ENCODE measurements at regions not wholly inside any gene's neighbourhood (a gene's known extent, or its start where the extent isn't known, plus 50 kb on each side); places are given as distances from the start of the nearest gene placed in this dataset.
A peak's percentile ranks its signal among the peaks of the same experiment; 100 is the strongest.

GRCh38 chr12:124684496-124684895 is 117.1 kb upstream of the NCOR2 start:
- peak overlapping the region; percentile 91 to 92 (median 92) for H3K27ac ChIP-seq
- H3K27me3 ChIP-seq, result no peaks in the 10 kb centered on the region
- peak overlapping the region; percentile 3 to 37 for H3K4me3 ChIP-seq
- no peak for TF ChIP-seq POLR2A (IDR thresholded peaks at IDR 0.05)
- TF ChIP-seq EP300 (IDR thresholded peaks at IDR 0.05), result no peak
- no peak for TF ChIP-seq CTCF (IDR thresholded peaks at IDR 0.05)
- no peak for TF ChIP-seq POLR2AphosphoS5 (IDR thresholded peaks at IDR 0.05)
- H3K4me1 ChIP-seq, result peaks cover 0 to 90% (median 56%) of the 10 kb centered on the region in 3 donors
- peak; percentile 20 for ATAC-seq
- 41 to 44% methylated on average over 4 to 6 of the region's 7 CpGs for WGBS, 2 donors (ENCODE audit: low coverage in 1 of 2)
- H3K36me3 ChIP-seq, result no peaks in the 10 kb centered on the region
- no peaks in the 10 kb centered on the region for H3K9me3 ChIP-seq

- peak overlapping the region; percentile 91 to 92 (median 92) for H3K27ac ChIP-seq
- peaks cover 0 to 92% (median 66%) of the 10 kb centered on the region in 3 donors for H3K4me1 ChIP-seq
- 83 to 93% methylated on average over 11 to 12 of the region's 16 CpGs for whole genome bisulfite sequencing, 2 donors (ENCODE audit: low coverage in 1 of 2)
- ATAC-seq, result no peak
- H3K9me3 ChIP-seq, result no peaks in the 10 kb centered on the region
- no peak overlapping the region for H3K4me3 ChIP-seq
- H3K36me3 ChIP-seq, result no peaks in the 10 kb centered on the region
- no peaks in the 10 kb centered on the region for H3K27me3 ChIP-seq
- TF ChIP-seq POLR2A (IDR thresholded peaks at IDR 0.05) (no peak), EP300 (IDR thresholded peaks at IDR 0.05) (no peak), POLR2AphosphoS5 (IDR thresholded peaks at IDR 0.05) (no peak), CTCF (IDR thresholded peaks at IDR 0.05) (no peak)
Observed at GRCh38 chr12:124683152-124684124, 116.0 kb upstream of the NCOR2 start.

- no peak for ATAC-seq
- peaks cover 0 to 92% (median 60%) of the 10 kb centered on the region in 3 donors for H3K4me1 ChIP-seq
- no peaks in the 10 kb centered on the region for H3K27me3 ChIP-seq
- no peak overlapping the region for H3K4me3 ChIP-seq
- no peak for TF ChIP-seq EP300 (IDR thresholded peaks at IDR 0.05)
- no peak for TF ChIP-seq POLR2A (IDR thresholded peaks at IDR 0.05)
- no peak for TF ChIP-seq POLR2AphosphoS5 (IDR thresholded peaks at IDR 0.05)
- 89 to 96% methylated on average over 4 to 14 of the region's 17 CpGs for WGBS, 2 donors (ENCODE audit: low coverage in 1 of 2)
- H3K27ac ChIP-seq, result peak overlapping the region in 3 of 4 donors; percentile 77 to 92 (median 91)
- no peaks in the 10 kb centered on the region for H3K36me3 ChIP-seq
- no peaks in the 10 kb centered on the region for H3K9me3 ChIP-seq
Observed at GRCh38 chr12:124682425-124683151, 115.2 kb upstream of the NCOR2 start.

GRCh38 chr12:124681779-124682391 is 114.5 kb upstream of the NCOR2 start:
- WGBS, 2 donors (ENCODE audit: low coverage in 1 of 2), result 30 to 41% methylated on average over 6 to 11 of the region's 16 CpGs
- Histone ChIP-seq H3K36me3 (no peaks in the 10 kb centered on the region), H3K4me3 (no peak overlapping the region), H3K27ac (peak overlapping the region; percentile 16 to 92 (median 84)), H3K27me3 (no peaks in the 10 kb centered on the region), H3K4me1 (peaks cover 0 to 96% (median 59%) of the 10 kb centered on the region in 3 donors), H3K9me3 (no peaks in the 10 kb centered on the region)
- ATAC-seq, result peak; percentile 61
- TF ChIP-seq CTCF (IDR thresholded peaks at IDR 0.05) (no peak), POLR2AphosphoS5 (IDR thresholded peaks at IDR 0.05) (peak; percentile 94), POLR2A (IDR thresholded peaks at IDR 0.05) (no peak), EP300 (IDR thresholded peaks at IDR 0.05) (no peak)

Data from gastroesophageal sphincter (tissue), 4 donors.